ENCODE measurements at regions not wholly inside any gene's neighbourhood (a gene's known extent, or its start where the extent isn't known, plus 50 kb on each side); places are given as distances from the start of the nearest gene placed in this dataset.
"Not testable (repeated sequence)": the region's sequence is repeated elsewhere in the genome, so short reads cannot be mapped to it uniquely, and the experiment has no call there.

- not testable (repeated sequence) for H3K27me3 ChIP-seq (ENCODE audit: control insufficient read depth, insufficient read depth, low read length); FAIRE-seq; DNase-seq (ENCODE audit: low read depth); H3K36me3 ChIP-seq (ENCODE audit: control insufficient read depth, insufficient read depth, low read length); H3K4me3 ChIP-seq (ENCODE audit: low read depth, low read length)
Observed at GRCh38 chr21:10022745-10023144, 498.6 kb upstream of the TPTE start.

All from bronchial epithelial cell (primary cell).